K562 (cell line): ENCODE measurements at regions not wholly inside any gene's neighbourhood (a gene's known extent, or its start where the extent isn't known, plus 50 kb on each side); places are given as distances from the start of the nearest gene placed in this dataset.

ENCODE experiments used
- HNRNPL ChIP-seq: fragments of 200-400 bp; formaldehyde crosslinking; IDR thresholded peaks from 2 replicates; pipeline ENCODE4 v1.6.1; 2017; ENCODE audit warnings: low read depth, mild to moderate bottlenecking, low read length
- TSHZ1 ChIP-seq: fragments of 250-450 bp; sonication (Bioruptor Pico); IDR thresholded peaks from 2 replicates; pipeline ENCODE4 v1.4.0; 2020; ENCODE audit warnings: mild to moderate bottlenecking, moderate library complexity
- TF ChIP-seq, protein P1 (sequence below), 3 experiments: fragments of 200-800 bp in 1 of 3; fragments of 250-450 bp in 1 of 3; fragments of 450-650 bp in 1 of 3; sonication (Bioruptor Pico) in 1 of 3; sonication (Bioruptor generic) in 1 of 3; formaldehyde crosslinking in 1 of 3; IDR thresholded peaks; 2 replicates each; pipeline versions ENCODE4 v1.6.1 to v1.8.0; 2016 to 2022; ENCODE audit warnings: mild to moderate bottlenecking in 2 of 3, missing genetic modification characterization in 2 of 3, missing compliant biosample characterization in 1 of 3, moderate library complexity in 1 of 3

DNA sequence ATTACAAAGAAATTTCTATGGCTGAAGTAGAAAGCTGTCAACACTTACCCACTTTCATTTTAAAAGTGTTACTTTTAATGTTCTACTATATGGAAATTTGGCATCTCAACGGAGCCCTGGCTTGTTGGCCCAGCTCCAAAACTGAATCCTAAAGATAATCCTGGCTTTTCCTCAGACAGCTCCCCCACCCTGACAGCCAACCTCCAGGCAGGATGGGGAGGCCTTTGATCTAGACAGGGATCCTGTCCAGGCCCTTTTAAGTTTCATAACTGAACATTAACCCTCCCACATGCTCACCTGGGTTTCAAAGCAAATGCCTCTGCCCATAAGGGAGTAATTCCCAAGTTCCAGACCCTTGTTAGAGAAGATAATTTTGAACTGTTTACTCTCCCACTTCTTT, 99.3 kb upstream of the RALGPS2 start (continued):
- TF ChIP-seq, protein P1, sequence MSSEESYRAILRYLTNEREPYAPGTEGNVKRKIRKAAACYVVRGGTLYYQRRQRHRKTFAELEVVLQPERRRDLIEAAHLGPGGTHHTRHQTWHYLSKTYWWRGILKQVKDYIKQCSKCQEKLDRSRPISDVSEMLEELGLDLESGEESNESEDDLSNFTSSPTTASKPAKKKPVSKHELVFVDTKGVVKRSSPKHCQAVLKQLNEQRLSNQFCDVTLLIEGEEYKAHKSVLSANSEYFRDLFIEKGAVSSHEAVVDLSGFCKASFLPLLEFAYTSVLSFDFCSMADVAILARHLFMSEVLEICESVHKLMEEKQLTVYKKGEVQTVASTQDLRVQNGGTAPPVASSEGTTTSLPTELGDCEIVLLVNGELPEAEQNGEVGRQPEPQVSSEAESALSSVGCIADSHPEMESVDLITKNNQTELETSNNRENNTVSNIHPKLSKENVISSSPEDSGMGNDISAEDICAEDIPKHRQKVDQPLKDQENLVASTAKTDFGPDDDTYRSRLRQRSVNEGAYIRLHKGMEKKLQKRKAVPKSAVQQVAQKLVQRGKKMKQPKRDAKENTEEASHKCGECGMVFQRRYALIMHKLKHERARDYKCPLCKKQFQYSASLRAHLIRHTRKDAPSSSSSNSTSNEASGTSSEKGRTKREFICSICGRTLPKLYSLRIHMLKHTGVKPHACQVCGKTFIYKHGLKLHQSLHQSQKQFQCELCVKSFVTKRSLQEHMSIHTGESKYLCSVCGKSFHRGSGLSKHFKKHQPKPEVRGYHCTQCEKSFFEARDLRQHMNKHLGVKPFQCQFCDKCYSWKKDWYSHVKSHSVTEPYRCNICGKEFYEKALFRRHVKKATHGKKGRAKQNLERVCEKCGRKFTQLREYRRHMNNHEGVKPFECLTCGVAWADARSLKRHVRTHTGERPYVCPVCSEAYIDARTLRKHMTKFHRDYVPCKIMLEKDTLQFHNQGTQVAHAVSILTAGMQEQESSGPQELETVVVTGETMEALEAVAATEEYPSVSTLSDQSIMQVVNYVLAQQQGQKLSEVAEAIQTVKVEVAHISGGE (CRISPR knock-in tag; IDR thresholded peaks at IDR 0.05): no peak
- TF ChIP-seq TSHZ1: no peak
- no peak for TF ChIP-seq HNRNPL
